ENCODE measurements at regions not wholly inside any gene's neighbourhood (a gene's known extent, or its start where the extent isn't known, plus 50 kb on each side); places are given as distances from the start of the nearest gene placed in this dataset.

DNA sequence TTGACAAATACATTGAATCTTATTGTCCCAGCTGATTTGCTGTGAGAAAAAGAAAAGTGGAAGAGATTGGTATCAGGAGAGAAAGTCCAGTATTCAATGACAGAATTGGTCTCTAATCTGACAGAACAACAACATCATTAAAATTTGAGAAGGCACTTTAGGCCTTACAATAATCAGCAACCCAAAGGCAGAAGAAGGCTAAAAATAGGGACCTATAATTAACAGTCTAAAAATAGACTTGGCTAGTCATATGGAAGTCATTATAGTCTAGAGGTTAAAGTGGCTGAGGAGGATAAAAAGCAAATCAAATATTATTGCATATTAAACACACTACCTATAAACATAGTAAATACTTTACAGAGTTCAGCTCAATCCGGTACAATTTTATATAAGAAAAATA is 393.6 kb upstream of the JAG1 start:
- intact Hi-C loops (cut with micrococcal nuclease): no loop called here
- Histone ChIP-seq H3K4me1 (peaks cover 42% of the 10 kb centered on the region), H3K9me3 (replicated peaks) (peaks cover 17% of the 10 kb centered on the region), H3K4me3 (no peak overlapping the region), H3K27me3 (ENCODE audit: low read depth) (no peaks in the 10 kb centered on the region), H3K27ac (replicated peaks) (peak overlapping the region; percentile 65), H3K36me3 (no peaks in the 10 kb centered on the region)
- no peak for DNase-seq
- TF ChIP-seq, protein P1, sequence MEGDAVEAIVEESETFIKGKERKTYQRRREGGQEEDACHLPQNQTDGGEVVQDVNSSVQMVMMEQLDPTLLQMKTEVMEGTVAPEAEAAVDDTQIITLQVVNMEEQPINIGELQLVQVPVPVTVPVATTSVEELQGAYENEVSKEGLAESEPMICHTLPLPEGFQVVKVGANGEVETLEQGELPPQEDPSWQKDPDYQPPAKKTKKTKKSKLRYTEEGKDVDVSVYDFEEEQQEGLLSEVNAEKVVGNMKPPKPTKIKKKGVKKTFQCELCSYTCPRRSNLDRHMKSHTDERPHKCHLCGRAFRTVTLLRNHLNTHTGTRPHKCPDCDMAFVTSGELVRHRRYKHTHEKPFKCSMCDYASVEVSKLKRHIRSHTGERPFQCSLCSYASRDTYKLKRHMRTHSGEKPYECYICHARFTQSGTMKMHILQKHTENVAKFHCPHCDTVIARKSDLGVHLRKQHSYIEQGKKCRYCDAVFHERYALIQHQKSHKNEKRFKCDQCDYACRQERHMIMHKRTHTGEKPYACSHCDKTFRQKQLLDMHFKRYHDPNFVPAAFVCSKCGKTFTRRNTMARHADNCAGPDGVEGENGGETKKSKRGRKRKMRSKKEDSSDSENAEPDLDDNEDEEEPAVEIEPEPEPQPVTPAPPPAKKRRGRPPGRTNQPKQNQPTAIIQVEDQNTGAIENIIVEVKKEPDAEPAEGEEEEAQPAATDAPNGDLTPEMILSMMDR (IDR thresholded peaks at IDR 0.05; ENCODE audit: borderline replicate concordance): no peak

DNA sequence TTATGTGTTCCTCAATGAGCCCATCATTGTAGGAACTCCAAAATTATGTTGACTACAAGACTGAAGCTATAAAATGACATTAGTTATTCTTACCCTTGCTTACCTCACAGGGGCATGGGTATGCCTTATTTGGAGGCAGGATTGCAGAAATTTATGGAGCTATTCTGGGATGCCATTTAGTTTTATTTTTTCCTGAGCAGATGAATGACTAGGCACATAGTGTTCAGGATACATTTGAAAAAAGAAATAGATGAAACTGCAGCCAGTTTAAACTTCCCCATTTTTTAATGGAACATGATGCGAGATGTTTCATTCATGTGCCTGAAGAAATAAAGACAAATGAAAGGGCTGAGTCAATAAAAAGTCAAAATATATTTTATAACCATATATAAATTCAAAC is 399.2 kb upstream of the JAG1 start:
- intact Hi-C loops (cut with micrococcal nuclease): no loop called here
- Histone ChIP-seq H3K4me1 (peaks cover 5% of the 10 kb centered on the region), H3K4me3 (no peak overlapping the region), H3K36me3 (no peaks in the 10 kb centered on the region), H3K27me3 (ENCODE audit: low read depth) (no peaks in the 10 kb centered on the region), H3K27ac (replicated peaks) (no peak overlapping the region), H3K9me3 (replicated peaks) (peaks cover 19% of the 10 kb centered on the region)
- no peak for DNase-seq
- TF ChIP-seq, protein P1 (IDR thresholded peaks at IDR 0.05; ENCODE audit: borderline replicate concordance): no peak

- intact Hi-C loops (cut with micrococcal nuclease): no loop called here
- no peaks in the 10 kb centered on the region for H3K36me3 ChIP-seq
These were observed 402.8 kb upstream of the JAG1 start for GRCh38 chr20:11076434-11077105.

DNA sequence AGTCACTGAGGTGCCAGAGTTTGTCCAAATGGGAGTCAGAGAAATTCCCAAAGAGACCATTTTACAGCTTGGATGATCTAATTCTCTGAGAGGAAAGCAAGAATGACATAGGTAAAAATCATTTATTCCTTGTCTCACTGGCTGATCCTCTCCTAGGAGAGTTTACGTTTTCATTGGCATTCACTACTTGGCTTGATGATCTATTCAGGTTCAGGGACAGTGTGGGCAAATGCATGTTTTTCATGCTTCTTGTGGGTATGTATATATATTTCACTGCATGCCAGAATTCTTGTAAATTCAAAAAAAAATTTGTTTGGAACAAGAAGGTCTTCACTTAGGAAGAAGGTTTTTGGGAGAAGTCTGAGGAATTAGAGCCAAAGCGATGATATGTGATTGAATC is 403.4 kb upstream of the JAG1 start:
- Histone ChIP-seq H3K4me3 (no peak overlapping the region), H3K27me3 (ENCODE audit: low read depth) (no peaks in the 10 kb centered on the region), H3K9me3 (replicated peaks) (peaks cover 3% of the 10 kb centered on the region), H3K4me1 (peaks cover 10% of the 10 kb centered on the region), H3K27ac (replicated peaks) (no peak overlapping the region), H3K36me3 (no peaks in the 10 kb centered on the region)
- intact Hi-C loops (cut with micrococcal nuclease): no loop called here
- no peak for DNase-seq
- TF ChIP-seq, protein P1 (IDR thresholded peaks at IDR 0.05; ENCODE audit: borderline replicate concordance): no peak

More at GRCh38 chr20:11076434-11077105, 402.8 kb upstream of the JAG1 start:
- DNase-seq: no peak
- Histone ChIP-seq H3K27me3 (ENCODE audit: low read depth) (no peaks in the 10 kb centered on the region), H3K4me1 (peaks cover 10% of the 10 kb centered on the region), H3K9me3 (replicated peaks) (peaks cover 10% of the 10 kb centered on the region), H3K27ac (replicated peaks) (no peak overlapping the region), H3K4me3 (no peak overlapping the region)
- TF ChIP-seq, protein P1 (IDR thresholded peaks at IDR 0.05; ENCODE audit: borderline replicate concordance): no peak

- TF ChIP-seq, protein P1 (IDR thresholded peaks at IDR 0.05; ENCODE audit: borderline replicate concordance): no peak
- H3K4me3 ChIP-seq: no peak overlapping the region
- H3K9me3 ChIP-seq (replicated peaks): no peaks in the 10 kb centered on the region
- peaks cover 10% of the 10 kb centered on the region for H3K4me1 ChIP-seq
- no peaks in the 10 kb centered on the region for H3K27me3 ChIP-seq (ENCODE audit: low read depth)
- H3K36me3 ChIP-seq: no peaks in the 10 kb centered on the region
- intact Hi-C loops (cut with micrococcal nuclease): no loop called here
- H3K27ac ChIP-seq (replicated peaks): peak overlapping the region; percentile 38
- no peak for DNase-seq
These were observed 406.2 kb upstream of the JAG1 start for GRCh38 chr20:11080010-11080409.
